ENCODE measurements at regions not wholly inside any gene's neighbourhood (a gene's known extent, or its start where the extent isn't known, plus 50 kb on each side); places are given as distances from the start of the nearest gene placed in this dataset.

- Histone ChIP-seq H3K9me3 (peaks cover 0 to 13% (median 1%) of the 10 kb centered on the region in 4 donors), H3K4me1 (peaks cover 0 to 23% (median 14%) of the 10 kb centered on the region in 4 donors), H3K27me3 (peaks cover 0 to 60% (median 5%) of the 10 kb centered on the region in 3 donors), H3K27ac (peak overlapping the region in 1 of 5 donors; percentile 47), H3K36me3 (no peaks in the 10 kb centered on the region), H3K4me3 (no peak overlapping the region)
- WGBS, 5 donors = 76 to 85% (median 83%) methylated on average over 14 of the region's 14 CpGs
- DNase-seq = no peak
- intact Hi-C loops (cut with DNase I; ENCODE audit: low total_unique reads) = no loop called here
- TF ChIP-seq POLR2AphosphoS5 (IDR thresholded peaks at IDR 0.05) (no peak), CTCF (IDR thresholded peaks at IDR 0.05) (no peak), POLR2A (IDR thresholded peaks at IDR 0.05) (no peak), EP300 (IDR thresholded peaks at IDR 0.05) (no peak)
Measured at GRCh38 chr20:58130581-58130980, 97.9 kb downstream of the ANKRD60 start.

GRCh38 chr20:58130156-58130555 is 98.3 kb downstream of the ANKRD60 start:
- 85 to 96% (median 92%) methylated on average over 8 of the region's 8 CpGs for WGBS, 5 donors
- no peak for TF ChIP-seq EP300 (IDR thresholded peaks at IDR 0.05)
- TF ChIP-seq POLR2AphosphoS5 (IDR thresholded peaks at IDR 0.05) = no peak
- no peak for TF ChIP-seq CTCF (IDR thresholded peaks at IDR 0.05)
- no peak for TF ChIP-seq POLR2A (IDR thresholded peaks at IDR 0.05)
- intact Hi-C loops (cut with DNase I; ENCODE audit: low total_unique reads) = no loop called here
- DNase-seq = no peak
- no peak overlapping the region for H3K27ac ChIP-seq
- peaks cover 0 to 17% (median 6%) of the 10 kb centered on the region in 4 donors for H3K9me3 ChIP-seq
- H3K36me3 ChIP-seq = no peaks in the 10 kb centered on the region
- H3K4me3 ChIP-seq = no peak overlapping the region
- peaks cover 0 to 55% (median 5%) of the 10 kb centered on the region in 3 donors for H3K27me3 ChIP-seq
- H3K4me1 ChIP-seq = peaks cover 0 to 19% (median 10%) of the 10 kb centered on the region in 4 donors

- intact Hi-C loops (cut with DNase I; ENCODE audit: low total_unique reads) = no loop called here
- 56 to 74% (median 63%) methylated on average over 13 of the region's 13 CpGs for WGBS, 5 donors
- H3K27ac ChIP-seq = no peak overlapping the region
Measured at GRCh38 chr20:58129721-58130151, 98.7 kb downstream of the ANKRD60 start.

GRCh38 chr20:58128635-58129625 is 99.5 kb downstream of the ANKRD60 start:
- Histone ChIP-seq H3K9me3 (peaks cover 0 to 24% (median 12%) of the 10 kb centered on the region in 4 donors), H3K27me3 (peaks cover 0 to 43% (median 5%) of the 10 kb centered on the region in 3 donors), H3K4me1 (peaks cover 0 to 17% (median 7%) of the 10 kb centered on the region in 4 donors), H3K36me3 (no peaks in the 10 kb centered on the region), H3K27ac (no peak overlapping the region), H3K4me3 (no peak overlapping the region)
- 77 to 87% (median 83%) methylated on average over 12 to 14 of the region's 14 CpGs for WGBS, 5 donors
- no peak for DNase-seq
- TF ChIP-seq POLR2AphosphoS5 (IDR thresholded peaks at IDR 0.05) = no peak
- no peak for TF ChIP-seq CTCF (IDR thresholded peaks at IDR 0.05)
- no peak for TF ChIP-seq EP300 (IDR thresholded peaks at IDR 0.05)
- TF ChIP-seq POLR2A (IDR thresholded peaks at IDR 0.05) = no peak
- intact Hi-C loops (cut with DNase I; ENCODE audit: low total_unique reads) = no loop called here

More at GRCh38 chr20:58129721-58130151, 98.7 kb downstream of the ANKRD60 start:
- Histone ChIP-seq H3K4me1 (peaks cover 0 to 17% (median 7%) of the 10 kb centered on the region in 4 donors), H3K9me3 (peaks cover 0 to 21% (median 10%) of the 10 kb centered on the region in 4 donors), H3K27me3 (peaks cover 0 to 51% (median 5%) of the 10 kb centered on the region in 3 donors), H3K36me3 (no peaks in the 10 kb centered on the region), H3K4me3 (no peak overlapping the region)
- peak in 1 of 2 donors; percentile 35 for DNase-seq
- no peak for TF ChIP-seq POLR2A (IDR thresholded peaks at IDR 0.05)
- TF ChIP-seq EP300 (IDR thresholded peaks at IDR 0.05) = no peak
- TF ChIP-seq POLR2AphosphoS5 (IDR thresholded peaks at IDR 0.05) = no peak
